ENCODE measurements at regions not wholly inside any gene's neighbourhood (a gene's known extent, or its start where the extent isn't known, plus 50 kb on each side); places are given as distances from the start of the nearest gene placed in this dataset.

DNA sequence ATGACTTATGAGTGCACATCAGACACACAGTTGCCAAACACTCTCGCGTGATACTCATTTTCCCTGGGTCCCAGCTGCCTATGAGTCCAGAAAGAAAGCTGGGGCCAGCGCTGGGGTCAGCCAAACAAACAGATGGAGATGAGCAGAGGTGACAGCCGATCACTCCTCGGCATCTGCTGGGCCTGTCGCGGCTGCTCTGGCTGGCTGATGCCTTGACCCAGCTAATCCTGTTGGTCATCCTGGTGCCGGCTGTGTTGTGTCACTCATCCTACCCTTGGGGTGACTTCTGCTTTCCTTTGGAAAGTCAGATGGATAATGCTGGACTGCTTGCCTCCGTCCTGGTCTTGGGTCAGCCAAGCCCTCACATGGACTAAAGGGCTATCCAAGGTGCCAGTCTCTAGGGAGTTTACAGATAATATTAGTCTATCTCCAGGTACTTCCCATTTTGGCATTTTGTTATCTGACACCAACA, 105.3 kb upstream of the PDZRN3 start:
- TF ChIP-seq, protein P1, sequence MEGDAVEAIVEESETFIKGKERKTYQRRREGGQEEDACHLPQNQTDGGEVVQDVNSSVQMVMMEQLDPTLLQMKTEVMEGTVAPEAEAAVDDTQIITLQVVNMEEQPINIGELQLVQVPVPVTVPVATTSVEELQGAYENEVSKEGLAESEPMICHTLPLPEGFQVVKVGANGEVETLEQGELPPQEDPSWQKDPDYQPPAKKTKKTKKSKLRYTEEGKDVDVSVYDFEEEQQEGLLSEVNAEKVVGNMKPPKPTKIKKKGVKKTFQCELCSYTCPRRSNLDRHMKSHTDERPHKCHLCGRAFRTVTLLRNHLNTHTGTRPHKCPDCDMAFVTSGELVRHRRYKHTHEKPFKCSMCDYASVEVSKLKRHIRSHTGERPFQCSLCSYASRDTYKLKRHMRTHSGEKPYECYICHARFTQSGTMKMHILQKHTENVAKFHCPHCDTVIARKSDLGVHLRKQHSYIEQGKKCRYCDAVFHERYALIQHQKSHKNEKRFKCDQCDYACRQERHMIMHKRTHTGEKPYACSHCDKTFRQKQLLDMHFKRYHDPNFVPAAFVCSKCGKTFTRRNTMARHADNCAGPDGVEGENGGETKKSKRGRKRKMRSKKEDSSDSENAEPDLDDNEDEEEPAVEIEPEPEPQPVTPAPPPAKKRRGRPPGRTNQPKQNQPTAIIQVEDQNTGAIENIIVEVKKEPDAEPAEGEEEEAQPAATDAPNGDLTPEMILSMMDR (IDR thresholded peaks at IDR 0.05; ENCODE audit: insufficient read depth, low read length, severe bottlenecking): no peak
- H3K4me3 ChIP-seq (ENCODE audit: low read depth, low read length): no peak overlapping the region
- no peaks in the 10 kb centered on the region for H3K27me3 ChIP-seq (ENCODE audit: control insufficient read depth, insufficient read depth, low read length)
- DNase-seq (ENCODE audit: low read depth) (no peak), FAIRE-seq (no peak)
- H3K36me3 ChIP-seq (ENCODE audit: control insufficient read depth, insufficient read depth, low read length): no peaks in the 10 kb centered on the region

DNA sequence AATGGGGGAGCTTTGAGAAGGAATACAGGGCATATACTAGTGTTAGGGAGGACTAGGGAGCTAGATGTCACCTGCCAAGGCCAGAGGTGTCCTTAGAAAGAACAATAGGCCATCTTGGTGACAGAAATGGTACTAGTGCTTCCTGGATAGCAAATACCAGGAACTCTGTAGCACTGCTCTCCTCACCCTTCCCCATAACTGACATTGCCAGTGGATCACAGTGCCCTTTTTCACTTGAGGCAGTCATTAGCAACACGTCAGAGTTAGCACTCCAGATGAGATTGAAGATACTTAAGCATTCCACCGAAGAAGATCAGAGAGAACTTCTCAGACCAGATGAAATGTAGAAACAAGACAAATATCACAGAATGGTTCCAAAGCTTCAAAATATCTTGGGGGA, 103.1 kb upstream of the PDZRN3 start:
- TF ChIP-seq, protein P1 (IDR thresholded peaks at IDR 0.05; ENCODE audit: insufficient read depth, low read length, severe bottlenecking): no peak
- Histone ChIP-seq H3K4me3 (ENCODE audit: low read depth, low read length) (no peak overlapping the region), H3K36me3 (ENCODE audit: control insufficient read depth, insufficient read depth, low read length) (no peaks in the 10 kb centered on the region), H3K27me3 (ENCODE audit: control insufficient read depth, insufficient read depth, low read length) (no peaks in the 10 kb centered on the region)
- DNase-seq (ENCODE audit: low read depth) (no peak), FAIRE-seq (no peak)

GRCh38 chr3:73727117-73727821, 102.5 kb upstream of the PDZRN3 start:
- Histone ChIP-seq H3K27me3 (ENCODE audit: control insufficient read depth, insufficient read depth, low read length) (no peaks in the 10 kb centered on the region), H3K36me3 (ENCODE audit: control insufficient read depth, insufficient read depth, low read length) (no peaks in the 10 kb centered on the region), H3K4me3 (ENCODE audit: low read depth, low read length) (no peak overlapping the region)
- DNase-seq (ENCODE audit: low read depth): no peak
- TF ChIP-seq, protein P1 (IDR thresholded peaks at IDR 0.05; ENCODE audit: insufficient read depth, low read length, severe bottlenecking): no peak
- no peak for FAIRE-seq

GRCh38 chr3:73723596-73723995, 98.9 kb upstream of the PDZRN3 start:
- TF ChIP-seq, protein P1 (IDR thresholded peaks at IDR 0.05; ENCODE audit: insufficient read depth, low read length, severe bottlenecking): no peak
- FAIRE-seq: no peak

GRCh38 chr3:73719861-73720260, 95.1 kb upstream of the PDZRN3 start:
- H3K4me3 ChIP-seq (ENCODE audit: low read depth, low read length): no peak overlapping the region
- no peaks in the 10 kb centered on the region for H3K27me3 ChIP-seq (ENCODE audit: control insufficient read depth, insufficient read depth, low read length)
- TF ChIP-seq, protein P1 (IDR thresholded peaks at IDR 0.05; ENCODE audit: insufficient read depth, low read length, severe bottlenecking): no peak
- no peaks in the 10 kb centered on the region for H3K36me3 ChIP-seq (ENCODE audit: control insufficient read depth, insufficient read depth, low read length)
- DNase-seq (ENCODE audit: low read depth): no peak
- FAIRE-seq: no peak

More at GRCh38 chr3:73723596-73723995, 98.9 kb upstream of the PDZRN3 start:
- H3K36me3 ChIP-seq (ENCODE audit: control insufficient read depth, insufficient read depth, low read length): no peaks in the 10 kb centered on the region
- no peak for DNase-seq (ENCODE audit: low read depth)
- no peaks in the 10 kb centered on the region for H3K27me3 ChIP-seq (ENCODE audit: control insufficient read depth, insufficient read depth, low read length)
- no peak overlapping the region for H3K4me3 ChIP-seq (ENCODE audit: low read depth, low read length)

GRCh38 chr3:73719413-73719851, 94.7 kb upstream of the PDZRN3 start:
- no peaks in the 10 kb centered on the region for H3K36me3 ChIP-seq (ENCODE audit: control insufficient read depth, insufficient read depth, low read length)
- DNase-seq (ENCODE audit: low read depth): no peak
- TF ChIP-seq, protein P1 (IDR thresholded peaks at IDR 0.05; ENCODE audit: insufficient read depth, low read length, severe bottlenecking): no peak
- H3K27me3 ChIP-seq (ENCODE audit: control insufficient read depth, insufficient read depth, low read length): no peaks in the 10 kb centered on the region
- H3K4me3 ChIP-seq (ENCODE audit: low read depth, low read length): no peak overlapping the region
- FAIRE-seq: no peak
